SK-N-SH (cell line): ENCODE measurements at regions not wholly inside any gene's neighbourhood (a gene's known extent, or its start where the extent isn't known, plus 50 kb on each side); places are given as distances from the start of the nearest gene placed in this dataset.

Source experiments
- EZH2phosphoT487 ChIP-seq: fragments of 200-600 bp; sonication (generic); IDR thresholded peaks from 2 replicates; pipeline ENCODE4 v1.6.1; 2017; ENCODE audit warnings: low read depth, mixed run types, mild to moderate bottlenecking, antibody characterized with exemption, moderate library complexity, borderline replicate concordance
- POLR2AphosphoS5 ChIP-seq: IDR thresholded peaks from 2 replicates; pipeline ENCODE4 v1.6.1; 2012; ENCODE audit warnings: low read depth, low read length
- TF ChIP-seq, protein P1 (sequence below): fragments of 200-600 bp; sonication (generic); IDR thresholded peaks from 2 replicates; pipeline ENCODE4 v1.6.1; 2017; ENCODE audit warnings: antibody characterized with exemption, mild to moderate bottlenecking, moderate library complexity
- TF ChIP-seq, protein P2 (sequence below): fragments of 150-350 bp; IDR thresholded peaks from 2 replicates; pipeline ENCODE4 v1.6.1; 2017; ENCODE audit warnings: antibody characterized with exemption, low read length, low read depth, borderline replicate concordance

- TF ChIP-seq, protein P1, sequence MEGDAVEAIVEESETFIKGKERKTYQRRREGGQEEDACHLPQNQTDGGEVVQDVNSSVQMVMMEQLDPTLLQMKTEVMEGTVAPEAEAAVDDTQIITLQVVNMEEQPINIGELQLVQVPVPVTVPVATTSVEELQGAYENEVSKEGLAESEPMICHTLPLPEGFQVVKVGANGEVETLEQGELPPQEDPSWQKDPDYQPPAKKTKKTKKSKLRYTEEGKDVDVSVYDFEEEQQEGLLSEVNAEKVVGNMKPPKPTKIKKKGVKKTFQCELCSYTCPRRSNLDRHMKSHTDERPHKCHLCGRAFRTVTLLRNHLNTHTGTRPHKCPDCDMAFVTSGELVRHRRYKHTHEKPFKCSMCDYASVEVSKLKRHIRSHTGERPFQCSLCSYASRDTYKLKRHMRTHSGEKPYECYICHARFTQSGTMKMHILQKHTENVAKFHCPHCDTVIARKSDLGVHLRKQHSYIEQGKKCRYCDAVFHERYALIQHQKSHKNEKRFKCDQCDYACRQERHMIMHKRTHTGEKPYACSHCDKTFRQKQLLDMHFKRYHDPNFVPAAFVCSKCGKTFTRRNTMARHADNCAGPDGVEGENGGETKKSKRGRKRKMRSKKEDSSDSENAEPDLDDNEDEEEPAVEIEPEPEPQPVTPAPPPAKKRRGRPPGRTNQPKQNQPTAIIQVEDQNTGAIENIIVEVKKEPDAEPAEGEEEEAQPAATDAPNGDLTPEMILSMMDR = no peak
- TF ChIP-seq EZH2phosphoT487 = no peak
- TF ChIP-seq, protein P2, sequence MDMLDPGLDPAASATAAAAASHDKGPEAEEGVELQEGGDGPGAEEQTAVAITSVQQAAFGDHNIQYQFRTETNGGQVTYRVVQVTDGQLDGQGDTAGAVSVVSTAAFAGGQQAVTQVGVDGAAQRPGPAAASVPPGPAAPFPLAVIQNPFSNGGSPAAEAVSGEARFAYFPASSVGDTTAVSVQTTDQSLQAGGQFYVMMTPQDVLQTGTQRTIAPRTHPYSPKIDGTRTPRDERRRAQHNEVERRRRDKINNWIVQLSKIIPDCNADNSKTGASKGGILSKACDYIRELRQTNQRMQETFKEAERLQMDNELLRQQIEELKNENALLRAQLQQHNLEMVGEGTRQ = no peak
- no peak for TF ChIP-seq POLR2AphosphoS5
These were observed 209.9 kb downstream of the TTC32 start for GRCh38 chr2:19691892-19692291.
